ENCODE measurements at regions not wholly inside any gene's neighbourhood (a gene's known extent, or its start where the extent isn't known, plus 50 kb on each side); places are given as distances from the start of the nearest gene placed in this dataset.

GRCh38 chr1:102661481-102661880 is 446.8 kb downstream of the COL11A1 start:
- no peak for TF ChIP-seq EZH2 (IDR thresholded peaks at IDR 0.05; ENCODE audit: borderline replicate concordance, low read length)
- TF ChIP-seq, protein P1, sequence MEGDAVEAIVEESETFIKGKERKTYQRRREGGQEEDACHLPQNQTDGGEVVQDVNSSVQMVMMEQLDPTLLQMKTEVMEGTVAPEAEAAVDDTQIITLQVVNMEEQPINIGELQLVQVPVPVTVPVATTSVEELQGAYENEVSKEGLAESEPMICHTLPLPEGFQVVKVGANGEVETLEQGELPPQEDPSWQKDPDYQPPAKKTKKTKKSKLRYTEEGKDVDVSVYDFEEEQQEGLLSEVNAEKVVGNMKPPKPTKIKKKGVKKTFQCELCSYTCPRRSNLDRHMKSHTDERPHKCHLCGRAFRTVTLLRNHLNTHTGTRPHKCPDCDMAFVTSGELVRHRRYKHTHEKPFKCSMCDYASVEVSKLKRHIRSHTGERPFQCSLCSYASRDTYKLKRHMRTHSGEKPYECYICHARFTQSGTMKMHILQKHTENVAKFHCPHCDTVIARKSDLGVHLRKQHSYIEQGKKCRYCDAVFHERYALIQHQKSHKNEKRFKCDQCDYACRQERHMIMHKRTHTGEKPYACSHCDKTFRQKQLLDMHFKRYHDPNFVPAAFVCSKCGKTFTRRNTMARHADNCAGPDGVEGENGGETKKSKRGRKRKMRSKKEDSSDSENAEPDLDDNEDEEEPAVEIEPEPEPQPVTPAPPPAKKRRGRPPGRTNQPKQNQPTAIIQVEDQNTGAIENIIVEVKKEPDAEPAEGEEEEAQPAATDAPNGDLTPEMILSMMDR (conservative IDR thresholded peaks at IDR 0.05 in 1 of 2, IDR thresholded peaks at IDR 0.05 in 1 of 2; ENCODE audit: extremely low read depth in 1 of 2, insufficient read depth in 1 of 2, low read depth in 1 of 2, low read length in 2 of 2), result no peak

Data from mammary epithelial cell (primary cell).